OCI-LY7 (cell line): ENCODE measurements at regions not wholly inside any gene's neighbourhood (a gene's known extent, or its start where the extent isn't known, plus 50 kb on each side); places are given as distances from the start of the nearest gene placed in this dataset.

ENCODE experiments used
- BruUV-seq: library from RNA; stranded (reverse); fragments of 400-500 nt; replicated peaks from 2 replicates; lab custom pipeline; 2021; lab: Mats Ljungman, UMichigan
- CTCF ChIA-PET: fragments of 300-600 bp; sonication (Branson Sonifier 250); formaldehyde crosslinking; loops from one replicate; lab custom pipeline; 2022; ENCODE audit warnings: antibody characterized with exemption; ENCODE audit not compliant: unreplicated experiment; lab: Charles Lee
- POLR2A ChIA-PET: fragments of 300-600 bp; sonication (Branson Sonifier 250); formaldehyde crosslinking; loops from one replicate; lab custom pipeline; 2022; ENCODE audit warnings: antibody characterized with exemption; lab: Charles Lee
- DNase-seq: peaks from one replicate; pipeline ENCODE4 v3.0.0-alpha.2; 2015; ENCODE audit warnings: low spot score
- H2AFZ ChIP-seq: fragments of 200-600 bp; sonication (generic), shearing (Covaris generic); 2 replicates; pipeline ENCODE4 v1.6.1; 2014; ENCODE audit warnings: mild to moderate bottlenecking, antibody characterized with exemption, low read length, moderate library complexity
- H3K27ac ChIP-seq: fragments of 200-600 bp; sonication (generic); 2 replicates; pipeline ENCODE4 v1.5.1; 2014; ENCODE audit warnings: mixed run types, low read depth, mild to moderate bottlenecking, moderate library complexity, low read length, inconsistent platforms; ENCODE audit not compliant: poor library complexity, severe bottlenecking
- H3K36me3 ChIP-seq: fragments of 200-600 bp; sonication (generic); 2 replicates; pipeline ENCODE4 v1.6.1; 2014; ENCODE audit warnings: mild to moderate bottlenecking, antibody characterized with exemption, low read length, moderate library complexity, mixed read lengths; ENCODE audit not compliant: insufficient read depth
- H3K4me1 ChIP-seq: fragments of 200-600 bp; sonication (generic); 2 replicates; pipeline ENCODE4 v1.5.1; 2014; ENCODE audit warnings: mild to moderate bottlenecking, low read length; ENCODE audit not compliant: insufficient read depth, poor library complexity, severe bottlenecking
- H3K4me2 ChIP-seq: fragments of 200-600 bp; sonication (generic); 2 replicates; pipeline ENCODE4 v1.6.1; 2014; ENCODE audit warnings: mild to moderate bottlenecking, low read length
- H3K4me3 ChIP-seq: fragments of 200-600 bp; sonication (generic); 2 replicates; pipeline ENCODE4 v1.5.1; 2014; ENCODE audit warnings: mild to moderate bottlenecking, low read depth, low read length; ENCODE audit not compliant: poor library complexity, severe bottlenecking
- H3K79me2 ChIP-seq: fragments of 200-600 bp; sonication (generic); 2 replicates; pipeline ENCODE4 v1.6.1; 2016; ENCODE audit warnings: low read depth, mild to moderate bottlenecking, low read length, moderate library complexity, mixed read lengths; ENCODE audit not compliant: insufficient read depth
- H3K9me2 ChIP-seq: fragments of 200-600 bp; sonication (generic); 2 replicates; pipeline ENCODE4 v1.6.1; 2016; ENCODE audit warnings: mild to moderate bottlenecking, low read length, mixed read lengths; ENCODE audit not compliant: insufficient read depth
- H3K9me3 ChIP-seq: fragments of 200-600 bp; sonication (generic); 2 replicates; pipeline ENCODE4 v1.6.1; 2014; ENCODE audit warnings: mild to moderate bottlenecking, mixed run types, low read length, mixed read lengths
- H4K20me1 ChIP-seq: fragments of 200-600 bp; sonication (generic); 2 replicates; pipeline ENCODE4 v1.6.1; 2014; ENCODE audit warnings: mild to moderate bottlenecking, antibody characterized with exemption, low read length, moderate library complexity, mixed read lengths; ENCODE audit not compliant: insufficient read depth
- CTCF ChIP-seq: fragments of 200-600 bp; sonication (generic); conservative IDR thresholded peaks from 2 replicates; pipeline ENCODE4 v1.5.1; 2014; ENCODE audit warnings: mild to moderate bottlenecking, antibody characterized with exemption, low read length, moderate library complexity, mixed read lengths
- EZH2phosphoT487 ChIP-seq: fragments of 200-600 bp; sonication (generic); IDR thresholded peaks from 2 replicates; pipeline ENCODE4 v1.6.1; 2018; ENCODE audit warnings: low read depth, borderline replicate concordance, mild to moderate bottlenecking, mixed run types, antibody characterized with exemption, low read length, moderate library complexity, mixed read lengths
- intact Hi-C: fragments of 100-400 bp; cut with micrococcal nuclease; formaldehyde crosslinking; loops from one replicate; pipeline ENCODE4 v1.10.0; 2022; ENCODE audit not compliant: unreplicated experiment

- H3K27ac ChIP-seq: no peak overlapping the region
- H3K79me2 ChIP-seq: no peaks in the 10 kb centered on the region
- no TSS peak for BruUV-seq
- H3K36me3 ChIP-seq: no peaks in the 10 kb centered on the region
- CTCF ChIA-PET: no interaction called here
- H3K9me2 ChIP-seq: no peaks in the 10 kb centered on the region
- intact Hi-C loops: no loop called here
- H3K4me1 ChIP-seq: no peaks in the 10 kb centered on the region
- H3K4me3 ChIP-seq: no peak overlapping the region
- no peaks in the 10 kb centered on the region for H3K9me3 ChIP-seq
- no peak overlapping the region for H3K4me2 ChIP-seq
- TF ChIP-seq CTCF (no peak), EZH2phosphoT487 (no peak)
- no peaks in the 10 kb centered on the region for H4K20me1 ChIP-seq
- no peak overlapping the region for H2AFZ ChIP-seq
- no peak for DNase-seq
- POLR2A ChIA-PET: no interaction called here
Measured at GRCh38 chr12:78519422-78519821, 345.2 kb upstream of the SYT1 start.

- intact Hi-C loops: no loop called here
- no peaks in the 10 kb centered on the region for H3K4me1 ChIP-seq
- no peak overlapping the region for H3K27ac ChIP-seq
- no TSS peak for BruUV-seq
- no peak for DNase-seq
- H3K36me3 ChIP-seq: no peaks in the 10 kb centered on the region
- TF ChIP-seq EZH2phosphoT487: no peak
- TF ChIP-seq CTCF: no peak
- no peaks in the 10 kb centered on the region for H3K9me2 ChIP-seq
- ChIA-PET CTCF (no interaction called here), POLR2A (interaction anchor here (0.6 kb wide), 1 partner anchor 536 kb away, joined by 10 read pairs; no protein-coding TSS in a partner anchor)
- no peak overlapping the region for H3K4me3 ChIP-seq
- no peaks in the 10 kb centered on the region for H4K20me1 ChIP-seq
- no peaks in the 10 kb centered on the region for H3K9me3 ChIP-seq
- H3K4me2 ChIP-seq: no peak overlapping the region
- H2AFZ ChIP-seq: no peak overlapping the region
- no peaks in the 10 kb centered on the region for H3K79me2 ChIP-seq
Measured at GRCh38 chr12:78530100-78530765, 334.3 kb upstream of the SYT1 start.

- Histone ChIP-seq H3K36me3 (no peaks in the 10 kb centered on the region), H3K4me2 (no peak overlapping the region), H3K9me3 (no peaks in the 10 kb centered on the region), H4K20me1 (no peaks in the 10 kb centered on the region), H3K4me1 (no peaks in the 10 kb centered on the region), H3K9me2 (no peaks in the 10 kb centered on the region), H3K27ac (no peak overlapping the region), H2AFZ (no peak overlapping the region), H3K79me2 (no peaks in the 10 kb centered on the region), H3K4me3 (no peak overlapping the region)
- TF ChIP-seq CTCF: no peak
- no peak for DNase-seq
- BruUV-seq: no TSS peak
- ChIA-PET POLR2A (no interaction called here), CTCF (no interaction called here)
- intact Hi-C loops: no loop called here
Measured at GRCh38 chr12:78531831-78532458, 332.6 kb upstream of the SYT1 start.
